GM12891 (cell line): ENCODE measurements at regions not wholly inside any gene's neighbourhood (a gene's known extent, or its start where the extent isn't known, plus 50 kb on each side); places are given as distances from the start of the nearest gene placed in this dataset.

Source experiments
- POLR2A ChIP-seq: IDR thresholded peaks from 2 replicates; pipeline ENCODE4 v1.6.1; 2011; ENCODE audit warnings: low read depth, low read length, control low read depth
- POLR2AphosphoS5 ChIP-seq: IDR thresholded peaks from 2 replicates; pipeline ENCODE4 v1.6.1; 2011; ENCODE audit warnings: low read depth, low read length, control low read depth
- TAF1 ChIP-seq: IDR thresholded peaks from 2 replicates; pipeline ENCODE4 v1.6.1; 2011; ENCODE audit warnings: low read depth, low read length, control low read depth

- TF ChIP-seq POLR2A = no peak
- TF ChIP-seq POLR2AphosphoS5 = no peak
- no peak for TF ChIP-seq TAF1
Measured at GRCh38 chr5:172579403-172579990, 61.6 kb upstream of the NEURL1B start.
